ENCODE measurements at regions not wholly inside any gene's neighbourhood (a gene's known extent, or its start where the extent isn't known, plus 50 kb on each side); places are given as distances from the start of the nearest gene placed in this dataset.

DNA sequence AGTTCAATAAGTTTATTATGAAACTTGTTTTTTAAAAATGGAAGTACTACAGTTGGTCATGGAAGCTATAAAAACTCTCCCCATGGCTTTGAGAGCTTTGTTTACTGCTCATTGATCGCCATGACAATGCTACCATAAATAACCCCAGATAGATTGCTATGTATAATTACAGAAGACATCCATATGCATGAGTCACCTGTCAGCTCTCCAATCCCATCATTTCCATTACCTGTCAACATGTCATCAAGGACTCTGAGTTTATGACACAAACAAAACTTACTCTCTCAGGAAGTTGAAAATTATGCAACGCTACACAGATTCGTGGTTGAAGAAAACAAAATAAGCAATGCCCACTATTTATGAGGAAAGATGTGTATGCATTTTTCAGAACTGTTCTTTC is 144.4 kb downstream of the SEC23A start:
- TF ChIP-seq, protein P1, sequence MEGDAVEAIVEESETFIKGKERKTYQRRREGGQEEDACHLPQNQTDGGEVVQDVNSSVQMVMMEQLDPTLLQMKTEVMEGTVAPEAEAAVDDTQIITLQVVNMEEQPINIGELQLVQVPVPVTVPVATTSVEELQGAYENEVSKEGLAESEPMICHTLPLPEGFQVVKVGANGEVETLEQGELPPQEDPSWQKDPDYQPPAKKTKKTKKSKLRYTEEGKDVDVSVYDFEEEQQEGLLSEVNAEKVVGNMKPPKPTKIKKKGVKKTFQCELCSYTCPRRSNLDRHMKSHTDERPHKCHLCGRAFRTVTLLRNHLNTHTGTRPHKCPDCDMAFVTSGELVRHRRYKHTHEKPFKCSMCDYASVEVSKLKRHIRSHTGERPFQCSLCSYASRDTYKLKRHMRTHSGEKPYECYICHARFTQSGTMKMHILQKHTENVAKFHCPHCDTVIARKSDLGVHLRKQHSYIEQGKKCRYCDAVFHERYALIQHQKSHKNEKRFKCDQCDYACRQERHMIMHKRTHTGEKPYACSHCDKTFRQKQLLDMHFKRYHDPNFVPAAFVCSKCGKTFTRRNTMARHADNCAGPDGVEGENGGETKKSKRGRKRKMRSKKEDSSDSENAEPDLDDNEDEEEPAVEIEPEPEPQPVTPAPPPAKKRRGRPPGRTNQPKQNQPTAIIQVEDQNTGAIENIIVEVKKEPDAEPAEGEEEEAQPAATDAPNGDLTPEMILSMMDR (IDR thresholded peaks at IDR 0.05; ENCODE audit: low read length, missing control alignments): no peak
- H3K4me3 ChIP-seq (replicated peaks; ENCODE audit: low read depth, low read length): no peak overlapping the region
- DNase-seq (ENCODE audit: low read depth): peak; percentile 22

DNA sequence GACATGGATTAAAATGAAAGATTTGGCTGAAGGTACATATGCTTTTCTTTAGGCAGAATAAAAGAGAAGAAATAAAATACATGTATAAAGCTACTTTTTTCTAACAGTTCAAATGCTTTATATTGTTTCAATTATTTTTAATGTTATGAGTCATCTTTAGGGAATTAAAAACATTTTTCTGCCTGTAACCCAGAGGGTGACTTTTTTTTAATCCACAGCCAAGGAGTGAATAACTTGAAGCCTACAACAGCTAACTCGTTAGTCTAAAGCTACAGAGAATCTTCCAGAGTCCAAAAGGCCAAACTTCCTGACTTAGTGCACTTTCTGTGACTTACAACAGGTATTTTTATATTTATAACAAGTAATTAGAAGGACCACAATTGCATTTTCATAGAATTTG is 151.6 kb downstream of the SEC23A start:
- peak; percentile 53 for DNase-seq (ENCODE audit: low read depth)
- TF ChIP-seq, protein P1 (IDR thresholded peaks at IDR 0.05; ENCODE audit: low read length, missing control alignments): no peak
- H3K4me3 ChIP-seq (replicated peaks; ENCODE audit: low read depth, low read length): no peak overlapping the region

DNA sequence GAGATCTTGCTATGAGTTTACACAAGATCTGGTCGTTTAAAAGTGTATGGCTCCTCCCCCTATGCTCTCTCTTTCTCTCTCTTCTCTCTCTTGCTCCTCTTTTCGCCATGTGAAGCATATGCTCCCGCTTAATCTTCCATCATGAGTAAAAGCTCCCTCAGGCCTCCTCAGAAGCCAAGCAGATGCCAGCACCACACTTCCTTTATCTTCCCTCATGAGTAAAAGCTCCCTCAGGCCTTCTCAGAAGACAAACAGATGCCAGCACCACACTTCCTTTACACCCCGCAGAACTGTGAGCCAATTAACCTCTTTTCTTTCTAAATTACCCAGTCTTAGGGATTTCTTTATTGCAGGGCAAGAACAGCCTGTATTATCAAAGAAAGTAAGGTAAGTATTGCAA is 152.4 kb downstream of the SEC23A start:
- H3K4me3 ChIP-seq (replicated peaks; ENCODE audit: low read depth, low read length): no peak overlapping the region
- TF ChIP-seq, protein P1 (IDR thresholded peaks at IDR 0.05; ENCODE audit: low read length, missing control alignments): no peak
- no peak for DNase-seq (ENCODE audit: low read depth)

DNA sequence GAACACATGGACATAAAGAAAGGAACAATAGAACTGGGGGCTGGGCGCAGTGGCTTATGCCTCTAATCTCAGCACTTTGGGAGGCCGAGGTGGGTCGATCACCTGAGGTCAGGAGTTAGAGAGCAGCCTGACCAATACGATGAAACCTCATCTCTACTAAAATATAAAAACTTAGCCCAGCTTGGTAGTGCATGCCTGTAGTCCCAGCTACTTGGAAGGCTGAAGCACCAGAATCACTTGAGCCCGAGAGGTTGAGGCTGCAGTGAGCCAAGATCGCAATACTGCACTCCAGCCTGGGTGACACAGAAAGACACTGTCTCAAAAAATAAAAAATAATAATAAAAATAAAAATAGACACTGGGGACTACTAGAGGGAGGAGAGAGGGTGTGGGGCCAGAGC is 154.5 kb downstream of the SEC23A start:
- DNase-seq (ENCODE audit: low read depth): no peak
- H3K4me3 ChIP-seq (replicated peaks; ENCODE audit: low read depth, low read length): no peak overlapping the region
- TF ChIP-seq, protein P1 (IDR thresholded peaks at IDR 0.05; ENCODE audit: low read length, missing control alignments): no peak

DNA sequence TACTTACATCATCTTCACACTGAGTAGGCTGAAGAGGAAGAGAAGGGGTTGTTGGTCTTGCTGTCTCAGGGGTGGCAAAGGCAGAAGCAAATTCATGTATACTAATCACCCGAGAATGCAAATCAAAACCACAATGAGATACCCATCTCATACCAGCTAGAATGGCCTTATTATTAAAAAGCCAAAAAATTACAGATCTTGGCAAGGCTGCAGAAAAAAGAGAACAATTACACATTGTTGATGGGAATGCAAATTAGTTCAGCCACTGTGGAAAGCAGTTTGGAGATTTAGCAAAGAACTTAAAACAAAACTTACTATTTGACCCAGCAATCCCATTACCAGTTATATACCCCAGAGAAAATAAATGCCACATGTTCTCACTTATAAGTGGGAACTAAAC is 154.9 kb downstream of the SEC23A start:
- peak; percentile 49 for DNase-seq (ENCODE audit: low read depth)
- no peak overlapping the region for H3K4me3 ChIP-seq (replicated peaks; ENCODE audit: low read depth, low read length)
- TF ChIP-seq, protein P1 (IDR thresholded peaks at IDR 0.05; ENCODE audit: low read length, missing control alignments): no peak

DNA sequence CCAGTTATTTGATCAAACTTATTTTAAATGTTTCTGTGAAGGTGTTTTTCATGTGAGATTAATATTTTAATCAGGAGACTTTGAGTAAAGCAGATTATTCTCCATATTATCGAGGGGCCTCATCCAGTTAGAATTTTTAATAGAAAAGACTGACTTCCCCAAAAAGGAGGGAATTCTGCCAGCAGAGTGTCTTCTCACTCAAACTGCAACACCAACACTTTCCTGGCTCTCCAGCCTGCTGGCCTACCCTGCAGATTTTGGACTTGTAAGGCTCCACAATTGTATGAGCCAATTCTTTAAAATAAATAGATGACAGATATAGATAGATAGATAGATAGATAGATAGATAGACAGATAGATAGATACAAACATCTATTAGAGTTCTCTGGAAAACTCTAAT is 155.7 kb downstream of the SEC23A start:
- H3K4me3 ChIP-seq (replicated peaks; ENCODE audit: low read depth, low read length): no peak overlapping the region
- no peak for DNase-seq (ENCODE audit: low read depth)
- TF ChIP-seq, protein P1 (IDR thresholded peaks at IDR 0.05; ENCODE audit: low read length, missing control alignments): no peak

DNA sequence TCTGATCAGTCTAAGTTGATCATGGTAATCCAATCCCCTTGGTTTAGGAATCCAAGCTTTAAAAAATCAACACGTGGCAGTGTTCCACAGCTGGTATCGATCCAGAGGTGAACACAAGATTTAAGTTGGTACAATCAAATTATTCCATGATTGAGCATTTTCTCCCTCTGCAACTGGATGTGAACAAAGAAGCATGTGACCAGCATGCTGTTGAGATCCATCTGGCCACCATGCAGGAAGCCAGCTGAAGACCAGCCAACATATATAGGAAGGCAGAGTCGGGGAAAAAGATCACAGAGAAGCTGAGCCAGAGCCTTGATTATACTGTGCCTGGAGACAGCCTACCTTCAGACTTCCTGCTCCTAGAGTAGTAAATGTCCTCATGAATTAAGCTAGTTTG is 158.3 kb downstream of the SEC23A start:
- TF ChIP-seq, protein P1 (IDR thresholded peaks at IDR 0.05; ENCODE audit: low read length, missing control alignments): no peak
- DNase-seq (ENCODE audit: low read depth): peak; percentile 31
- H3K4me3 ChIP-seq (replicated peaks; ENCODE audit: low read depth, low read length): no peak overlapping the region

All from fibroblast of pulmonary artery (primary cell).